Prostate gland (tissue), 2 donors: ENCODE measurements at regions not wholly inside any gene's neighbourhood (a gene's known extent, or its start where the extent isn't known, plus 50 kb on each side); places are given as distances from the start of the nearest gene placed in this dataset.

Source experiments
- DNase-seq: peaks from one replicate; pipeline ENCODE4 v3.0.0-alpha.2; 2019; ENCODE audit warnings: low spot score
- H3K27ac ChIP-seq, 2 donors: fragments of 200-600 bp; sonication (generic); 2 replicates each; pipeline ENCODE4 v1.5.1; 2017 to 2019
- H3K27me3 ChIP-seq: fragments of 200-600 bp; sonication (generic); replicated peaks from 2 replicates; pipeline ENCODE4 v1.5.1; 2019; ENCODE audit not compliant: insufficient read depth
- H3K36me3 ChIP-seq, 2 donors: fragments of 200-600 bp; sonication (generic); 1 replicate in 1 of 2; 2 replicates in 1 of 2; pipeline versions ENCODE4 v1.5.1 to v1.8.1; 2017 to 2019
- H3K4me1 ChIP-seq: fragments of 200-600 bp; sonication (generic); replicated peaks from 2 replicates; pipeline ENCODE4 v1.5.1; 2019
- H3K4me3 ChIP-seq, 2 donors: fragments of 200-600 bp; sonication (generic); 2 replicates each; pipeline ENCODE4 v1.5.1; 2017 to 2019
- H3K9me3 ChIP-seq: fragments of 200-600 bp; sonication (generic); 2 replicates; pipeline ENCODE4 v1.5.1; 2017
- POLR2A ChIP-seq: fragments of 450-650 bp; IDR thresholded peaks from one replicate; pipeline ENCODE4 v1.6.1; 2016; ENCODE audit warnings: antibody characterized with exemption, mild to moderate bottlenecking
- POLR2AphosphoS5 ChIP-seq: sonication (generic); formaldehyde crosslinking; IDR thresholded peaks from one replicate; pipeline ENCODE4 v1.6.1; 2017; ENCODE audit warnings: antibody characterized with exemption
- WGBS: methylation state at CpG from one replicate; pipeline ENCODE4 v1.1.5; 2018; 5-methylcytosine and 5-hydroxymethylcytosine counted together
- intact Hi-C: fragments of 100-400 bp; cut with DNase I; formaldehyde crosslinking; loops from one replicate; pipeline ENCODE4 v1.14.2; 2022
- TF ChIP-seq, protein P1 (sequence below), 4 experiments: fragments of 200-600 bp in 2 of 4; fragments of 450-650 bp in 2 of 4; sonication (generic) in 2 of 4; IDR thresholded peaks; 1 replicate in 3 of 4; 2 replicates in 1 of 4; pipeline ENCODE4 v1.5.1; 2016 to 2019; ENCODE audit warnings: antibody characterized with exemption in 4 of 4, mild to moderate bottlenecking in 2 of 4, moderate library complexity in 2 of 4

DNA sequence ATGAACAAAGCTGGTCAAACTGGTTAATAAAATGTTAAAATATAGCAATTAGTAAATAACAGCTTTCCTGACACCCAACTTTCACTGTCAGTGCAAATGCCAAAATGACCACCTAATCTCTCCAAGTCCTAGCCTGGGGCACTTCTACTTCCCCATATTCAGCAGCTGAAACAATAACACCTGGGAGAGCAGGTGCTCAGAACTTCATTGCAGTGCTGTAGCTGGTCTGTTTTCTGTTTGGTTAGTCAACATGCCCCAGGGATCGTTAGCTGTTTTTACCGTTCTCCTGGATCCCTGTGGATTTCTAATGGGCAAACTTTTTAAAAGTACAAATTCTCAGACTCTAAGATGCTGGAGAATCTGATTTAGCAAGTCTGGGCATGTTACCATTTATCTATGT, 759.7 kb downstream of the GALC start:
- Histone ChIP-seq H3K9me3 (no peaks in the 10 kb centered on the region), H3K36me3 (no peaks in the 10 kb centered on the region)
- intact Hi-C loops, result no loop called here

DNA sequence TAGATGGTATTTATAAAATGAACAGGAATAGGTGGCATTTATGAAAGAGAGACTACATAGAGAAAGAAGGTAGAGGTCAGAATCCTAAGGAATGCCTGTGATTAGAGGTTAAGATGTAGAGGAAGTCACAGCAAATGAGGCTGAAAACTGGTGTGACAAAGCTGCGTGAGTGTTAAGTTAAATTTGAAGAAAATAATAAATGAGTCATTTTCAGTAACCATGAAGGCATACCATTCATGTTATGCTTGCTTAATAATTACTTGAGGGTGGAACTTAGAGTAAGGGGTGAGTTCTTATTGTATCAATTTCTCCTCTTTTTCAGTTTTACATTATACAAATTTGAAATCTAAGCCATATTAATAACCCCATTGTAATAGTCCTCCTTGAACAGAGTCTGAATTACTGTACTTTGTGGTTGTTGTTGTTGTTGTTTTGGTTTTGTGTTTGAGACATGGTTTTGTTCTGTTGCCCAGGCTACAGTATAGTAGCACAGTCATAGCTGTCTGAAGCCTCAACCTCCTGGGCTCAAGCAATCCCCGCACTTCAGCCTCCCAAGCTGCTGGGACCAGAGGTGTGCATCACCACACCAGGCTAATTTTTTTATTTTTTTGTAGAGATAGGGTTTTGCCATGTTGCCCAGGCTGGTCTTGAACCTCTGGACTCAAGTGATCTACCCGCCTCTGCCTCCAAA, 761.5 kb downstream of the GALC start:
- no peak overlapping the region for H3K27ac ChIP-seq

More for the DNA sequence above, 759.7 kb downstream of the GALC start:
- TF ChIP-seq POLR2A (no peak), POLR2AphosphoS5 (no peak)
- TF ChIP-seq, protein P1, sequence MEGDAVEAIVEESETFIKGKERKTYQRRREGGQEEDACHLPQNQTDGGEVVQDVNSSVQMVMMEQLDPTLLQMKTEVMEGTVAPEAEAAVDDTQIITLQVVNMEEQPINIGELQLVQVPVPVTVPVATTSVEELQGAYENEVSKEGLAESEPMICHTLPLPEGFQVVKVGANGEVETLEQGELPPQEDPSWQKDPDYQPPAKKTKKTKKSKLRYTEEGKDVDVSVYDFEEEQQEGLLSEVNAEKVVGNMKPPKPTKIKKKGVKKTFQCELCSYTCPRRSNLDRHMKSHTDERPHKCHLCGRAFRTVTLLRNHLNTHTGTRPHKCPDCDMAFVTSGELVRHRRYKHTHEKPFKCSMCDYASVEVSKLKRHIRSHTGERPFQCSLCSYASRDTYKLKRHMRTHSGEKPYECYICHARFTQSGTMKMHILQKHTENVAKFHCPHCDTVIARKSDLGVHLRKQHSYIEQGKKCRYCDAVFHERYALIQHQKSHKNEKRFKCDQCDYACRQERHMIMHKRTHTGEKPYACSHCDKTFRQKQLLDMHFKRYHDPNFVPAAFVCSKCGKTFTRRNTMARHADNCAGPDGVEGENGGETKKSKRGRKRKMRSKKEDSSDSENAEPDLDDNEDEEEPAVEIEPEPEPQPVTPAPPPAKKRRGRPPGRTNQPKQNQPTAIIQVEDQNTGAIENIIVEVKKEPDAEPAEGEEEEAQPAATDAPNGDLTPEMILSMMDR (IDR thresholded peaks at IDR 0.05), result no peak
- H3K4me1 ChIP-seq, result no peaks in the 10 kb centered on the region
- no peak overlapping the region for H3K4me3 ChIP-seq
- WGBS, result 60% methylated on average over 2 of the region's 2 CpGs
- H3K27me3 ChIP-seq, result no peaks in the 10 kb centered on the region
- H3K27ac ChIP-seq, result no peak overlapping the region
- DNase-seq, result no peak

DNA sequence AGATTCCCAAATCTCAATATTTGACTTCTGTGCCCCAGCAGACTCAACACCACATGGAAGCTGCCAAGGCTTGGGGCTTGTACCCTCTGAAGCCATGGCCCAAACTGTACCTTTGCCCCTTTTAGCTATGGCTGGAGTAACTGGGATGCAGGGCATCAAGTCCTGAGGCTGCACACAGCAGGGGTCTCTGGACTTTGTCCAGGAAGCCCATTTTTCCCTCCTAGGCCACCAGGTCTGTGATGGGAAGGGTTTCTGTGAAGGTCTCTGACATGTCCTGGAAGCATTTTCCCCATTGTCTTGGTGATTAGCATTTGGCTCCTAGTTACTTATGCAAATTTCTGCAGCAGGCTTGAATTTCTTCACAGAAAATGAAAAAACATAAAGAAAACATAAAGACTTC, 762.3 kb downstream of the GALC start:
- Histone ChIP-seq H3K36me3 (no peaks in the 10 kb centered on the region), H3K4me1 (no peaks in the 10 kb centered on the region), H3K27me3 (no peaks in the 10 kb centered on the region), H3K9me3 (no peaks in the 10 kb centered on the region), H3K4me3 (no peak overlapping the region), H3K27ac (no peak overlapping the region)
- DNase-seq, result no peak
- intact Hi-C loops, result no loop called here
- TF ChIP-seq POLR2AphosphoS5 (no peak), POLR2A (no peak)
- TF ChIP-seq, protein P1 (IDR thresholded peaks at IDR 0.05), result no peak

More for the DNA sequence above, 761.5 kb downstream of the GALC start:
- H3K27me3 ChIP-seq, result no peaks in the 10 kb centered on the region
- no peak for TF ChIP-seq POLR2A
- TF ChIP-seq, protein P1 (IDR thresholded peaks at IDR 0.05), result no peak
- no peak for TF ChIP-seq POLR2AphosphoS5
- no peaks in the 10 kb centered on the region for H3K36me3 ChIP-seq
- H3K4me3 ChIP-seq, result no peak overlapping the region
- no peaks in the 10 kb centered on the region for H3K9me3 ChIP-seq
- 94% methylated on average over 3 of the region's 3 CpGs for WGBS
- no peaks in the 10 kb centered on the region for H3K4me1 ChIP-seq
- intact Hi-C loops, result no loop called here
- no peak for DNase-seq

DNA sequence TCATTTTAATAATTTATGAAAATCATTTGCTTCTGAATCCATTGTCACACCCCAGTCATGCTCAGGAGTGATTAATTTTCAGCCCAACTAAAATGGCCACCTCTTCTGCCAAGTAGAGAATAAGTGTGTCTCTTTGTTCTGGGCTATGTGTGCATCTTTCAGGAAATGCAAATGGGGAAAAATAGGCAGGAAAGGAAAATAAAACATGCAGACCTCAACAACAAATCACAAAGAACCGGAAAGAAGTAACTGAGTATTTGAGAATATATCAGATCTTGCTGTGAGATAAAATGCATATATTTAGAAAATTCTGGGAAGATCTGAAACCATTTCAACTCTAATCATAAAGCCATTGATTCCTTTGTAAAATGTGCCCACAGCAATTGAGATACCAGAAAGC, 763.9 kb downstream of the GALC start:
- H3K9me3 ChIP-seq, result no peaks in the 10 kb centered on the region
- no peaks in the 10 kb centered on the region for H3K27me3 ChIP-seq
- no peak overlapping the region for H3K4me3 ChIP-seq
- 78% methylated on average over 1 of the region's 1 CpG for WGBS
- no peaks in the 10 kb centered on the region for H3K4me1 ChIP-seq
- no peak overlapping the region for H3K27ac ChIP-seq
- no peaks in the 10 kb centered on the region for H3K36me3 ChIP-seq
- no peak for DNase-seq
- TF ChIP-seq, protein P1 (IDR thresholded peaks at IDR 0.05), result no peak
- no peak for TF ChIP-seq POLR2A
- TF ChIP-seq POLR2AphosphoS5, result no peak
- intact Hi-C loops, result no loop called here

DNA sequence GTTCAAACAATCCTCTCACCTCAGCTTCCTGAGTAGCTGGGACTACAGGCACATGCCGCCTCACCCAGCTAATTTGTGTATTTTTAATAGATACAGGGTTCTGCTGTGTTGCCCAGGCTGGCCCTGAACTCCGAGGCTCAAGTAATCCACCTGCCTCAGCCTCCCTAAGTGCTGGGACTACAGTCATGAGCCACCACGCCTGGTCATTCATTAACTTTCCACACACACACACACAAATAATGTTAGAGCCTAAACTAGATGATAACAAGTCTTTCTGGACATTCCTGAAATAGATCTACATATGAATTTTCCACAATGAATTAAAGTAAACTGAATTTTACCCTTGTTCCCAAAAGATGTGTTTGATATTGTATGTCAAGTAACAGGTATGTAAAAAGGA, 776.0 kb downstream of the GALC start:
- Histone ChIP-seq H3K27ac (no peak overlapping the region), H3K4me3 (no peak overlapping the region), H3K27me3 (no peaks in the 10 kb centered on the region), H3K4me1 (no peaks in the 10 kb centered on the region), H3K9me3 (no peaks in the 10 kb centered on the region), H3K36me3 (no peaks in the 10 kb centered on the region)
- 93% methylated on average over 3 of the region's 3 CpGs for whole genome bisulfite sequencing
- intact Hi-C loops, result no loop called here
- no peak for TF ChIP-seq POLR2AphosphoS5
- TF ChIP-seq, protein P1 (IDR thresholded peaks at IDR 0.05), result no peak
- no peak for TF ChIP-seq POLR2A
- no peak for DNase-seq
